Sciatic nerve (tissue), 2 donors: ENCODE measurements at regions not wholly inside any gene's neighbourhood (a gene's known extent, or its start where the extent isn't known, plus 50 kb on each side); places are given as distances from the start of the nearest gene placed in this dataset.
"Not testable (repeated sequence)": the region's sequence is repeated elsewhere in the genome, so short reads cannot be mapped to it uniquely, and the experiment has no call there.

ENCODE experiments used
- ATAC-seq: fragments of 200-7000 bp; cut with Tn5 transposase; one replicate; pipeline ENCODE4 v1.9.1; 2020; ENCODE audit warnings: mild to moderate bottlenecking, moderate library complexity
- DNase-seq: peaks from one replicate; pipeline ENCODE4 v3.0.0-alpha.2; 2020; ENCODE audit warnings: low spot score
- intact Hi-C: fragments of 100-400 bp; cut with DNase I; formaldehyde crosslinking; loops from one replicate; pipeline ENCODE4 v1.14.2; 2022
- donor health status: DM: no; HTN: no; CAD: no.
- donor health status: DM: no; HTN: no; CAD: no.

GRCh38 chr7:29684787-29685650, 121.3 kb upstream of the WIPF3 start:
- intact Hi-C loops, result no loop called here
- DNase-seq (peak; percentile 83), ATAC-seq (peak; percentile 93)

GRCh38 chr7:29685651-29686271, 120.5 kb upstream of the WIPF3 start:
- peak; percentile 58 for DNase-seq

DNA sequence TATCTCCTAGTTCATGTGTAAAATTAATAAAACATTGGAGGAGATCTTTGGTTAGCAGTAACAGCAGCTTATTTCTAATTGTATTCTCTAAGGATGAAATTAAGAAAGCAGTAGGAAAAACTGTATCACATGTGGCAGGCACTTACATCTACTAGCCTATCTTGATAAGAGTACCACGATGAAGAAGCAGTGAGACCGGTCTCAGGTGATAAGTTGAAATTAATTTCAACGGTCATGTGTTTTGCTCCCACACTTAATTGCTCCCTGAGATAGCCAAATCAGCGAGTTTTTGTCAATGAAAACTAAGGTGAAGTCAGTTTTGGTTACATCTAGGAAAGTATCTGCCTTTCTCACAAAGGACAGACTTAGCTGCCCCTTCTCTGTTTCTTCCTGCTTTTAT, 115.8 kb upstream of the WIPF3 start:
- intact Hi-C loops, DNase-seq, ATAC-seq: not testable (repeated sequence)

More at GRCh38 chr7:29685651-29686271, 120.5 kb upstream of the WIPF3 start:
- ATAC-seq, intact Hi-C loops: not testable (repeated sequence)

GRCh38 chr7:29696402-29696801, 109.9 kb upstream of the WIPF3 start:
- intact Hi-C loops, DNase-seq, ATAC-seq: not testable (repeated sequence)

GRCh38 chr7:29699723-29700122, 106.6 kb upstream of the WIPF3 start:
- intact Hi-C loops, ATAC-seq, DNase-seq: not testable (repeated sequence)

DNA sequence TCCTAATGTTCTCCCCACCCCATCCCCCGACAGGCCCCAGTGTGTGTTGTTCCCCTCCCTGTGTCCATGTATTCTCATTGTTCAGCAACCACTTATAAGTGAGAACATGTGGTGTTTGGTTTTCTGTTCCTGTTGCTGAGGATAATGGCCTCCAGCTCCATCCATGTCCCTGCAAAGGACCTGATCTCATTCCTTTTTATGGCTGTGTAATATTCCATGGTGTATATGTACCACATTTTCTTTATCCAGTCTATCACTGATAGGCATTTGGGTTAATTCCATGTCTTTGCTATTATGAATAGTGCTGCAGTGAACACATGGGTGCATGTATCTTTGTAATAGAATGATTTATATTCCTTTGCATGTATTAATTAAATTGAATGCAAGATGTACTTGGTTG, 104.8 kb upstream of the WIPF3 start:
- DNase-seq, intact Hi-C loops, ATAC-seq: not testable (repeated sequence)

DNA sequence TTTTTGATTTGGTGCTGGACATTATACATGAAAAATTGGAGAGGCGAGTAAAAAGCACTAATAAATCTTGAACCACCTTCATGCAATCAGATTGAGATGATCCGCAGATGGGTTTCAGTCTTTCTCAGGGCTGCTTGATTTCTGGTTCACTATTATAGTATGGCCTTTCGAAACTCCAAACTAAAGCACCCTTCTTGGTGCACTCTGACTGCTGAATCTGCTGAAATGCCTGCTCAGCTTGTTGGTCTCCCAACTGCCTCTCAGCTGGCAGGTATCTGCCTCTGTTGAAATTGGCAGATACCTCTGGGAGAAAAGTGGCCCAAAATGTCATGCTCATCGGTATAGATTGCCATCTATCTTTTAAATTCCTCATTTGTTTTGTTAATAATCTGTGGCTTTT, 102.5 kb upstream of the WIPF3 start:
- ATAC-seq, intact Hi-C loops, DNase-seq: not testable (repeated sequence)

DNA sequence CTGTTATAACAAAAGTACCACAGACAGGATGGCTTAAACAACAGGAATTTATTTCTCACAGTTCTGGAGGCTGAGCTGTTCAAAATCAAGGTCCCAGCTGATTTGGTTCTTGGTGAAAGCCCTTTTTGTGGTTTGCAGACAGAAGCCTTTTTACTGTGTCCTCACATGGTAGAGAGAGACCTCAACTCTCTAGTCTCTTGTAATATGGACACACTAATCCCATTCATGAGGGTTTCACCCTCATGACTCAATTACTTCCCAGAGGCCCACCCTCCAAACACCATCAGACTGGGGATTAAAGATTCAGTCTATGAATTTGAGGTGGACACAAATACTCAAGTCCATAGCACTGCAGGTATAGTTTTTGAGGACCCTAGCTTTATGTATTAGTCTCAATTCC, 97.3 kb upstream of the WIPF3 start:
- DNase-seq, intact Hi-C loops, ATAC-seq: not testable (repeated sequence)

DNA sequence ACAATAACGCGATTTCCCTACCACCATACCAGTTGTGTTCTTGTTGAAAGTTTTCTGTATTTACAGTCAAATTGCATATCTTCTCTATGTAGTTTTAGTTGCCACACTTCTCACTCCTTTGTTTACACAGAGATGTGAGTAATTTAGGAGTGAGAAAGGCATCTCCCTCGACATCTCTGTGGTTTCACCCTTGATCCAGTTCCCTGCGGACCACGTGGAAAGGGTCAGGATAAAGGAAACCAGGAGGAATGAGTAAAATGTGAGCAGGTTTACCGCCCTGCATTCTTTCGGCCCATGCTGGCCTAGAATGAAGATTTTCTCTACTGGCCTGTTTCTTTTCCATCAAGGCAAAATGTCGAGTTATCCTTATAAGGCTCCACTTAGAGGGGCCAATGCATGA, 83.2 kb upstream of the WIPF3 start:
- intact Hi-C loops, DNase-seq: not testable (repeated sequence)
- peak; percentile 87 for ATAC-seq

DNA sequence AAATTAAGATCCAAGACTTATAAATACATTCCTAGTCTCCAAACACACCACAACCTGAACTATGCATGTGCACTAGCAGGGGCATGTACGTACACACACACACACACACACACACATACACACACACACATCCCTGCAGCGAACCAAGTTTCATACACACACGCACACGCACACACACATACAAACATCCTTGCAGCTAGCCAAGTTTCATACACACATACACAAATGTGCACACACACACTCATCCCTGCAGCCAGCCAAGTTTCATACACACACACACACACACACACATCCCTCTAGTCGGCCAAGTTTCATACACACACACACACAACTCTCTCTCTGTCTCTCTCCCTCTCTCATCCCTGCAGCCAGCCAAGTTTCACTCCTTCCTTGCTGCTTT, 82.7 kb upstream of the WIPF3 start:
- ATAC-seq, result peak; percentile 59
- intact Hi-C loops, result no loop called here
- no peak for DNase-seq

DNA sequence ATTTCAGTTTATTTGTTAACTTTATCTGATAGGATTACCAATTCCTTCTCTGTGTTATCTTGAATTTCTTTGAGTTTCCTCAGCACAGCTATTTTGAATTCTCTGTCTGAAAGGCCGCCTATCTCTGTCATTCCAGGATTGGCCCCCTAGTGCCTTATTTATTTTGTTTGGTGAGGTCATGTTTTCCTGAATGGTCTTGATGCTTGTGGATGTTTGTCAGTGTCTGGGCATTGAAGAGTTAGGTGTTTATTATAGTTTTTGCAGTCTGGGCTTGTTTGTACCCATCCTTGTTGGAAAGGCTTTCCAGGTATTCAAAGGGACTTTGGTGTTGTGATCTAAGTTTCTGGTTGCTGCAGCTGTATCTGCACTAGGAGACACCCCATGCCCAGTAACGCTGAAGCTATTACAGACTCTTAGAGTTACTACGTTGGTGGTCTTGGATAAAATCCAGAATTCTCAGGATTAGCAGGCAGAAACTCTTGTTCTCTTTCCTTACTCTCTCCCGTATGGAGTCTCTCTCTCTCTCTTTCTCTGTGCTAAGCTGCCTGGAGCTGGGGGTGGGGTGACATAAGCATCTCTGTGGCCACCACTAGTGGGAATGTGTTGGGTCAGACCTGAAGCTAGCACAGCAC, 76.7 kb upstream of the WIPF3 start:
- intact Hi-C loops, ATAC-seq, DNase-seq: not testable (repeated sequence)

DNA sequence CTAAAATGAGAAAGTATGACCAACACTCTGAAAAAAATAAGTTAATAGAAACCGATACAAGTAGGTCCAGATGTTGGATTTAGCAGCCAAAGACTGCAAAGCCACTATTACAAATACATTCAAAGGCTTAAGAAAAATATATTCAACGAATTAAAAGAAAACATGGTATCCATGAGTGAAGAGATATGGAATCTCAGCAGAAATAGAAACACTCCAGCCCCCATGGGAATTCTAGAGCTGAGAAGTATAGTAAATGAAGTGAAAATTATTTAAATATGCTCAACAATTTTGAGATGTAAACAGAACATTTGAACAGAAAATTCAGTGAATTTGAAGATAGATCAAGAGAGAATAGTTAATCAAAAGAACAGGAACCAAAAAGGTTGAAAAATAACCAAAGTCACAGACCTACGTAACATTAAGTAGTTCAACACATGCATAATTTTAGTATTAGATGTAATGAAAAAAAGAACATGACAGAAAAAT, 72.0 kb upstream of the WIPF3 start:
- DNase-seq (no peak), ATAC-seq (no peak)
- intact Hi-C loops, result no loop called here

- peak; percentile 79 for ATAC-seq
- DNase-seq, intact Hi-C loops: not testable (repeated sequence)
Measured at GRCh38 chr7:29747645-29748245, 58.6 kb upstream of the WIPF3 start.

- DNase-seq (no peak), ATAC-seq (peak; percentile 75)
- intact Hi-C loops, result no loop called here
Measured at GRCh38 chr7:29748286-29749099, 57.8 kb upstream of the WIPF3 start.

GRCh38 chr7:29749701-29750321, 56.5 kb upstream of the WIPF3 start:
- no peak for ATAC-seq
- no peak for DNase-seq
- intact Hi-C loops, result loop anchor here (10.0 kb wide), 1 partner anchor 315 kb away; no protein-coding TSS in a partner anchor

DNA sequence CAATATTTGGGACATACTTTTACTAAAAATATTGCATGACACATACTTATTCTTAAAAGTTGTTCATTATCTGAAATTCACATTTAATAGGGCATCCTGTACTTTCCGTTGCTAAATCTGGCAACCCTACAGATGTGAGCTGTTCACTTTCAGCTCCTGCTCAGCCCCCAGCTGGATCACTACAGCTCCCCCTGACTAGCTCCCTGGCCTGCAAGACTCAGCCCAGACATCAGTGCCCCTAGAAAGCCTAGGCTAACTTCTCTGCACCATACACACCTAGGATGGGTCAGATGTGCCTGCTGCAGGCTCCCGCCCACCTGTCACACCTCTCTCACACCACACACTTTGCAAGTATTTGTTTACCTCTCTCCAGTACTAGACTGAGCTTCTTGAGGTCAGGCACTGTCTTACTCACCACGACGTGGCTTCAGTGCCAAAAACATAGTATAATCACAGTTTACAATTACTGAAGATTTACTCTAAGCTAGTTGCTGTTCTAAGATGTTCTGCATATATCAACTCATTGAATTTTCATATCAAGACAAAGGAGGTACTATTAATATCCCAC, 55.9 kb upstream of the WIPF3 start:
- intact Hi-C loops, result loop anchor here (10.0 kb wide), 1 partner anchor 314 kb away; no protein-coding TSS in a partner anchor
- not testable (repeated sequence) for DNase-seq

DNA sequence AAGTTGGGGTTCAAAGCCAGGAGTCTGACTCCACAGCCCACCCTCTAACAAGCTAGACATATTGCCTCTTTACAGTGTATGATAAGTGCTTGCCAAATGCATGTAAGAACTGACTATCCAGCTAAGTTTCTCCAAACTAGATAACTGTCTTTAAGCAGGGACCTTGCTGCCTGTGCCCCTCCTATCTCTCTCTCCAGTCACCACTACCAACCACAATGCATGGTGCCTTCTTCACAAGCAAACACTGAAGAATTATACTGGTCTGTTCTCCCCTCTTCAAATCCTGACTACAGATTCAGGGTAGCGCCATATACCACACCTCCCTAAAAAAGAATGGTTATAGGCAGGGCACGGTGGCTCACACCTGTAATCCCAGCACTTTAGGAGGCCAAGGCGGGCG, 55.3 kb upstream of the WIPF3 start:
- not testable (repeated sequence) for ATAC-seq, DNase-seq
- intact Hi-C loops, result loop anchor here (10.0 kb wide), 1 partner anchor 314 kb away; no protein-coding TSS in a partner anchor

More for the DNA sequence above, 55.9 kb upstream of the WIPF3 start:
- ATAC-seq, result not testable (repeated sequence)
